GM23338 (cell line): ENCODE measurements at regions not wholly inside any gene's neighbourhood (a gene's known extent, or its start where the extent isn't known, plus 50 kb on each side); places are given as distances from the start of the nearest gene placed in this dataset.

Experiments
- ETS1 ChIP-seq: IDR thresholded peaks from 2 replicates; pipeline ENCODE4 v1.6.1; 2016; ENCODE audit warnings: antibody characterized with exemption
- EZH2 ChIP-seq: fragments of 200-600 bp; sonication (generic); IDR thresholded peaks from one replicate; pipeline ENCODE4 v1.8.0; 2017; ENCODE audit warnings: antibody characterized with exemption, mild to moderate bottlenecking, low read depth; ENCODE audit not compliant: unreplicated experiment
- JUNB ChIP-seq: IDR thresholded peaks from one replicate; pipeline ENCODE4 v1.6.1; 2016; ENCODE audit warnings: antibody characterized with exemption; ENCODE audit not compliant: unreplicated experiment
- NANOG ChIP-seq: IDR thresholded peaks from 2 replicates; pipeline ENCODE4 v1.6.1; 2016; ENCODE audit warnings: antibody characterized with exemption, borderline replicate concordance
- POLR2AphosphoS5 ChIP-seq: IDR thresholded peaks from 2 replicates; pipeline ENCODE4 v1.6.1; 2016; ENCODE audit warnings: antibody characterized with exemption, low read depth
- REST ChIP-seq: IDR thresholded peaks from one replicate; pipeline ENCODE4 v1.6.1; 2018; ENCODE audit warnings: antibody characterized with exemption; ENCODE audit not compliant: unreplicated experiment
- STAT1 ChIP-seq: IDR thresholded peaks from one replicate; pipeline ENCODE4 v1.6.1; 2016; ENCODE audit warnings: antibody characterized with exemption; ENCODE audit not compliant: unreplicated experiment
- ZNF462 ChIP-seq: fragments of 250-450 bp; sonication (Bioruptor Pico); IDR thresholded peaks from 2 replicates; pipeline ENCODE4 v1.5.0; 2020; ENCODE audit warnings: mild to moderate bottlenecking, moderate library complexity

GRCh38 chr12:46518169-46518568 is 145.6 kb upstream of the SLC38A2 start (continued):
- no peak for TF ChIP-seq ZNF462
- no peak for TF ChIP-seq REST
- no peak for TF ChIP-seq STAT1
- TF ChIP-seq JUNB: no peak
- TF ChIP-seq NANOG: no peak
- TF ChIP-seq ETS1: no peak
- TF ChIP-seq POLR2AphosphoS5: no peak
- TF ChIP-seq EZH2: no peak
